ENCODE measurements at regions not wholly inside any gene's neighbourhood (a gene's known extent, or its start where the extent isn't known, plus 50 kb on each side); places are given as distances from the start of the nearest gene placed in this dataset.

- 62% methylated on average over 7 of the region's 7 CpGs for WGBS
- H4K8ac ChIP-seq (ENCODE audit: low read length), result peak overlapping the region; percentile 43
- H3K9ac ChIP-seq (ENCODE audit: low read length), result no peak overlapping the region
- H4K91ac ChIP-seq (ENCODE audit: low read length), result no peak overlapping the region
- peaks cover 31% of the 10 kb centered on the region for H3K4me1 ChIP-seq (ENCODE audit: control insufficient read depth, insufficient read depth, low read depth, low read length)
- peak overlapping the region; percentile 44 for H2BK15ac ChIP-seq (ENCODE audit: low read depth, poor library complexity, severe bottlenecking)
- H2BK5ac ChIP-seq (ENCODE audit: low read depth, low read length, poor library complexity, severe bottlenecking), result no peak overlapping the region
- no peak overlapping the region for H2AFZ ChIP-seq (ENCODE audit: low read depth, low read length)
- H3K36me3 ChIP-seq (ENCODE audit: control insufficient read depth in 1 of 2, insufficient read depth in 2 of 2, low read depth in 1 of 2, low read length in 2 of 2), result no peaks in the 10 kb centered on the region
- H3K9me3 ChIP-seq (ENCODE audit: control insufficient read depth, low read length), result no peaks in the 10 kb centered on the region
- H2AK5ac ChIP-seq (ENCODE audit: low read length, severe bottlenecking), result peak overlapping the region; percentile 80
- no peak overlapping the region for H2BK120ac ChIP-seq (ENCODE audit: low read depth, low read length)
- H3K27ac ChIP-seq (ENCODE audit: low read length, poor library complexity, severe bottlenecking), result peak overlapping the region; percentile 5
- peak overlapping the region in 1 of 2 experiments; percentile 53 for H3K14ac ChIP-seq (ENCODE audit: low read length in 2 of 2)
- peaks cover 0 to 50% of the 10 kb centered on the region in 2 experiments for H3K27me3 ChIP-seq (ENCODE audit: control insufficient read depth in 1 of 2, insufficient read depth in 1 of 2, low read length in 2 of 2)
- H3K23ac ChIP-seq (ENCODE audit: low read length in 2 of 2), result no peak overlapping the region
- no peak overlapping the region for H3K4me2 ChIP-seq (ENCODE audit: low read length, poor library complexity, severe bottlenecking)
- no peak overlapping the region for H3K4me3 ChIP-seq (ENCODE audit: insufficient read depth in 1 of 2, low read depth in 1 of 2, low read length in 2 of 2)
- H3K4ac ChIP-seq (ENCODE audit: low read depth in 1 of 2, low read length in 2 of 2), result peak overlapping the region in 1 of 2 experiments; percentile 30
- peak overlapping the region in 1 of 2 experiments; percentile 72 for H2BK12ac ChIP-seq (ENCODE audit: low read length in 2 of 2)
- peak overlapping the region in 1 of 2 experiments; percentile 16 for H3K18ac ChIP-seq (ENCODE audit: low read depth in 1 of 2, low read length in 2 of 2)
- no peak for DNase-seq
- no peaks in the 10 kb centered on the region for H3K79me1 ChIP-seq (replicated peaks; ENCODE audit: low read length, poor library complexity, severe bottlenecking)
These were observed 58.1 kb upstream of the SLC6A6 start for GRCh38 chr3:14344351-14344750.

GRCh38 chr3:14345496-14346150 is 56.8 kb upstream of the SLC6A6 start:
- no peak overlapping the region for H2BK5ac ChIP-seq (ENCODE audit: low read depth, low read length, poor library complexity, severe bottlenecking)
- whole genome bisulfite sequencing, result 72% methylated on average over 6 of the region's 7 CpGs
- H3K27ac ChIP-seq (ENCODE audit: low read length, poor library complexity, severe bottlenecking), result no peak overlapping the region
- H2BK12ac ChIP-seq (ENCODE audit: low read length in 2 of 2), result peak overlapping the region; percentile 72 to 85
- no peak overlapping the region for H3K4me3 ChIP-seq (ENCODE audit: insufficient read depth in 1 of 2, low read depth in 1 of 2, low read length in 2 of 2)
- peak overlapping the region; percentile 5 for H4K8ac ChIP-seq (ENCODE audit: low read length)
- no peaks in the 10 kb centered on the region for H3K36me3 ChIP-seq (ENCODE audit: control insufficient read depth in 1 of 2, insufficient read depth in 2 of 2, low read depth in 1 of 2, low read length in 2 of 2)
- no peak overlapping the region for H3K9ac ChIP-seq (ENCODE audit: low read length)
- peak overlapping the region; percentile 15 for H2AK5ac ChIP-seq (ENCODE audit: low read length, severe bottlenecking)
- peaks cover 0 to 55% of the 10 kb centered on the region in 2 experiments for H3K27me3 ChIP-seq (ENCODE audit: control insufficient read depth in 1 of 2, insufficient read depth in 1 of 2, low read length in 2 of 2)
- no peak overlapping the region for H2BK15ac ChIP-seq (ENCODE audit: low read depth, poor library complexity, severe bottlenecking)
- no peak overlapping the region for H2BK120ac ChIP-seq (ENCODE audit: low read depth, low read length)
- H3K23ac ChIP-seq (ENCODE audit: low read length in 2 of 2), result no peak overlapping the region
- peak overlapping the region in 1 of 2 experiments; percentile 59 for H3K18ac ChIP-seq (ENCODE audit: low read depth in 1 of 2, low read length in 2 of 2)
- no peaks in the 10 kb centered on the region for H3K79me1 ChIP-seq (replicated peaks; ENCODE audit: low read length, poor library complexity, severe bottlenecking)
- DNase-seq, result peak; percentile 64
- H3K14ac ChIP-seq (ENCODE audit: low read length in 2 of 2), result peak overlapping the region in 1 of 2 experiments; percentile 80
- H4K91ac ChIP-seq (ENCODE audit: low read length), result no peak overlapping the region
- H3K4ac ChIP-seq (ENCODE audit: low read depth in 1 of 2, low read length in 2 of 2), result peak overlapping the region in 1 of 2 experiments; percentile 26
- H3K4me1 ChIP-seq (ENCODE audit: control insufficient read depth, insufficient read depth, low read depth, low read length), result peaks cover 33% of the 10 kb centered on the region
- H3K4me2 ChIP-seq (ENCODE audit: low read length, poor library complexity, severe bottlenecking), result no peak overlapping the region
- H3K9me3 ChIP-seq (ENCODE audit: control insufficient read depth, low read length), result no peaks in the 10 kb centered on the region
- no peak overlapping the region for H2AFZ ChIP-seq (ENCODE audit: low read depth, low read length)

DNA sequence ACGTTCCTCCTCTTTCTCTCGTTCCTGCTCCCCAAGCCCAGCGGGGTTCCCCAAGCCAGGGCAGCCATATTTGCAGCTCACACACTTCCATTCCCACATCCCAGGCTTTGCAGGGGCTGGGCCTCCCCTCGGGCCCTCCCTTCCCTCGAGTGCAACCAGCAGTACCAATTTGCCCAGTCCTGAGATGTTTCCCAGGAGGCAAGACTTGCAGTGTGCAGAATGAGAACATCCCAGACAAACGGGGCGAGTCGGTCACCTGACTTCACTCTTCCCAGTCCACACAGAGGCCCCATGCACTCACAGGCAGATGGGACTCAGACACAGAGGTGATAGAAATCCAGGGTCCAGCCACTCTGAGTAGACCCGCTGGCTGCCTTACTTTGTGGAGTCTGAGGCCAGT is 56.2 kb upstream of the SLC6A6 start:
- Histone ChIP-seq H2AK5ac (ENCODE audit: low read length, severe bottlenecking) (no peak overlapping the region), H2BK15ac (ENCODE audit: low read depth, poor library complexity, severe bottlenecking) (no peak overlapping the region), H3K14ac (ENCODE audit: low read length in 2 of 2) (peak overlapping the region in 1 of 2 experiments; percentile 36), H3K36me3 (ENCODE audit: control insufficient read depth in 1 of 2, insufficient read depth in 2 of 2, low read depth in 1 of 2, low read length in 2 of 2) (no peaks in the 10 kb centered on the region), H3K23ac (ENCODE audit: low read length in 2 of 2) (no peak overlapping the region), H3K4me2 (ENCODE audit: low read length, poor library complexity, severe bottlenecking) (no peak overlapping the region), H2BK120ac (ENCODE audit: low read depth, low read length) (no peak overlapping the region), H2AFZ (ENCODE audit: low read depth, low read length) (no peak overlapping the region), H3K18ac (ENCODE audit: low read depth in 1 of 2, low read length in 2 of 2) (peak overlapping the region in 1 of 2 experiments; percentile 31), H3K4me1 (ENCODE audit: control insufficient read depth, insufficient read depth, low read depth, low read length) (peaks cover 38% of the 10 kb centered on the region), H2BK5ac (ENCODE audit: low read depth, low read length, poor library complexity, severe bottlenecking) (no peak overlapping the region), H3K27ac (ENCODE audit: low read length, poor library complexity, severe bottlenecking) (no peak overlapping the region), H4K8ac (ENCODE audit: low read length) (peak overlapping the region; percentile 5), H4K91ac (ENCODE audit: low read length) (no peak overlapping the region), H3K4me3 (ENCODE audit: insufficient read depth in 1 of 2, low read depth in 1 of 2, low read length in 2 of 2) (no peak overlapping the region), H3K79me1 (replicated peaks; ENCODE audit: low read length, poor library complexity, severe bottlenecking) (no peaks in the 10 kb centered on the region), H3K9ac (ENCODE audit: low read length) (no peak overlapping the region), H3K27me3 (ENCODE audit: control insufficient read depth in 1 of 2, insufficient read depth in 1 of 2, low read length in 2 of 2) (peaks cover 0 to 55% of the 10 kb centered on the region in 2 experiments), H3K9me3 (ENCODE audit: control insufficient read depth, low read length) (no peaks in the 10 kb centered on the region), H3K4ac (ENCODE audit: low read depth in 1 of 2, low read length in 2 of 2) (peak overlapping the region in 1 of 2 experiments; percentile 26), H2BK12ac (ENCODE audit: low read length in 2 of 2) (peak overlapping the region; percentile 72 to 85)
- no peak for DNase-seq
- WGBS, result 79% methylated on average over 9 of the region's 9 CpGs

DNA sequence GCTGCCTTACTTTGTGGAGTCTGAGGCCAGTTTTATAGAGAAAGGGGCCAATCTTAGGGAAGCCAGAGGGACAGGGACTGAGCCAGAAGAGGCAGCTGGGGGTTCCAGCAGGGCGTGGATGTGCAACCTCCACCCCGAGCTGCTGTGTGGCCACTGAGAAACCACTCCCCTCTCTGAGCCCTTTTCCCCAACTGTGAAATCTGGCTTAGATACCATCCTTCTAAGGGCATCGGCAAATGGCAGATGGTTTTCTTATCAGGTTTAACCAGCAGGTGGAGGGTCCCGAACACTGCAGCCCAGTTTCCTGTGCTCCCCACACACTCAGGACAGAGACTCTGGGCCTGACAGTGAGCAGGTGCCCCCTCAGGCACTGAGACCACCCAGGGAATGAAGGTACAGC is 55.8 kb upstream of the SLC6A6 start:
- Histone ChIP-seq H3K4me1 (ENCODE audit: control insufficient read depth, insufficient read depth, low read depth, low read length) (peaks cover 41% of the 10 kb centered on the region), H3K9ac (ENCODE audit: low read length) (no peak overlapping the region), H2BK15ac (ENCODE audit: low read depth, poor library complexity, severe bottlenecking) (no peak overlapping the region), H3K9me3 (ENCODE audit: control insufficient read depth, low read length) (no peaks in the 10 kb centered on the region), H3K4ac (ENCODE audit: low read depth in 1 of 2, low read length in 2 of 2) (no peak overlapping the region), H3K79me1 (replicated peaks; ENCODE audit: low read length, poor library complexity, severe bottlenecking) (no peaks in the 10 kb centered on the region), H3K23ac (ENCODE audit: low read length in 2 of 2) (no peak overlapping the region), H3K14ac (ENCODE audit: low read length in 2 of 2) (no peak overlapping the region), H2BK12ac (ENCODE audit: low read length in 2 of 2) (peak overlapping the region in 1 of 2 experiments; percentile 37), H3K36me3 (ENCODE audit: control insufficient read depth in 1 of 2, insufficient read depth in 2 of 2, low read depth in 1 of 2, low read length in 2 of 2) (no peaks in the 10 kb centered on the region), H4K91ac (ENCODE audit: low read length) (no peak overlapping the region), H2BK120ac (ENCODE audit: low read depth, low read length) (no peak overlapping the region), H2BK5ac (ENCODE audit: low read depth, low read length, poor library complexity, severe bottlenecking) (no peak overlapping the region), H3K18ac (ENCODE audit: low read depth in 1 of 2, low read length in 2 of 2) (no peak overlapping the region), H3K4me3 (ENCODE audit: insufficient read depth in 1 of 2, low read depth in 1 of 2, low read length in 2 of 2) (no peak overlapping the region), H3K4me2 (ENCODE audit: low read length, poor library complexity, severe bottlenecking) (no peak overlapping the region), H3K27ac (ENCODE audit: low read length, poor library complexity, severe bottlenecking) (no peak overlapping the region), H4K8ac (ENCODE audit: low read length) (no peak overlapping the region), H3K27me3 (ENCODE audit: control insufficient read depth in 1 of 2, insufficient read depth in 1 of 2, low read length in 2 of 2) (peaks cover 0 to 56% of the 10 kb centered on the region in 2 experiments), H2AK5ac (ENCODE audit: low read length, severe bottlenecking) (peak overlapping the region; percentile 12), H2AFZ (ENCODE audit: low read depth, low read length) (no peak overlapping the region)
- DNase-seq, result no peak
- WGBS, result 90% methylated on average over 3 of the region's 4 CpGs

Measured in mesenchymal stem cell (in vitro differentiated cells and primary cell).